GM12873 (cell line): ENCODE measurements at regions not wholly inside any gene's neighbourhood (a gene's known extent, or its start where the extent isn't known, plus 50 kb on each side); places are given as distances from the start of the nearest gene placed in this dataset.

Experiments used
- CTCF ChIP-seq: IDR thresholded peaks from 2 replicates; pipeline ENCODE4 v1.5.1; 2012; ENCODE audit warnings: low read depth, mild to moderate bottlenecking, moderate library complexity, low read length, control low read depth; ENCODE audit not compliant: insufficient read depth; ENCODE audit errors: missing control alignments

GRCh38 chr11:45503311-45503710 lies 162.1 kb downstream of the CHST1 start:
- TF ChIP-seq CTCF: no peak

- TF ChIP-seq CTCF: no peak
Measured at GRCh38 chr11:45502226-45502545, 163.2 kb downstream of the CHST1 start.

GRCh38 chr11:45501392-45502225 lies 163.8 kb downstream of the CHST1 start:
- TF ChIP-seq CTCF: no peak

GRCh38 chr11:45500451-45500850 lies 165.0 kb downstream of the CHST1 start:
- no peak for TF ChIP-seq CTCF

- TF ChIP-seq CTCF: no peak
Measured at GRCh38 chr11:45494738-45495137, 170.7 kb downstream of the CHST1 start.

- TF ChIP-seq CTCF: no peak
Measured at GRCh38 chr11:45489281-45489905, 176.0 kb downstream of the CHST1 start.

- no peak for TF ChIP-seq CTCF
Measured at GRCh38 chr11:45486461-45486860, 179.0 kb downstream of the CHST1 start.
